K562 (cell line): ENCODE measurements at regions not wholly inside any gene's neighbourhood (a gene's known extent, or its start where the extent isn't known, plus 50 kb on each side); places are given as distances from the start of the nearest gene placed in this dataset.

ENCODE experiments used
- HCFC1 ChIP-seq: IDR thresholded peaks from 2 replicates; pipeline ENCODE4 v1.6.1; 2012; ENCODE audit warnings: low read depth, low read length, improper control_type of control experiment
- HLTF ChIP-seq: fragments of 450-650 bp; IDR thresholded peaks from 2 replicates; pipeline ENCODE4 v1.6.1; 2016
- KLF6 ChIP-seq: fragments of 250-450 bp; sonication (Bioruptor Pico); IDR thresholded peaks from 2 replicates; pipeline ENCODE4 v1.4.0; 2020; ENCODE audit warnings: mild to moderate bottlenecking, moderate library complexity, borderline replicate concordance
- MIER1 ChIP-seq: fragments of 450-650 bp; IDR thresholded peaks from 2 replicates; pipeline ENCODE4 v1.6.1; 2016; ENCODE audit warnings: antibody characterized with exemption, mild to moderate bottlenecking, low read depth
- MYC ChIP-seq, 2 experiments: fragments of 250-450 bp in 1 of 2; sonication (Bioruptor Pico) in 1 of 2; IDR thresholded peaks; 2 replicates each; pipeline versions ENCODE4 v1.5.1 to v1.6.1; 2012 to 2021; ENCODE audit warnings: low read depth in 2 of 2, borderline replicate concordance in 1 of 2, improper control_type of control experiment in 1 of 2, low read length in 1 of 2, mild to moderate bottlenecking in 1 of 2, moderate library complexity in 1 of 2
- NFATC3 ChIP-seq: fragments of 450-650 bp; IDR thresholded peaks from 2 replicates; pipeline ENCODE4 v1.6.1; 2017; ENCODE audit warnings: mild to moderate bottlenecking
- PRDM10 ChIP-seq: fragments of 450-650 bp; IDR thresholded peaks from 2 replicates; pipeline ENCODE4 v1.6.1; 2018; ENCODE audit not compliant: partially characterized antibody
- TBP ChIP-seq: optimal IDR thresholded peaks from 2 replicates; pipeline ENCODE3; 2011; ENCODE audit warnings: low read depth, low read length, improper control_type of control experiment
- ZNF121 ChIP-seq: sonication (generic); formaldehyde crosslinking; conservative IDR thresholded peaks from 2 replicates; pipeline ENCODE4 v1.8.0; 2022; ENCODE audit warnings: missing genetic modification reagents
- ZNF354B ChIP-seq: fragments of 250-450 bp; sonication (Bioruptor Pico); IDR thresholded peaks from 2 replicates; pipeline ENCODE4 v1.4.0; 2020
- ZNF79 ChIP-seq: fragments of 250-450 bp; sonication (Bioruptor Pico); IDR thresholded peaks from 2 replicates; pipeline ENCODE4 v1.4.0; 2020; ENCODE audit warnings: low read depth, mild to moderate bottlenecking, moderate library complexity
- TF ChIP-seq, protein P1 (sequence below): sonication (generic); formaldehyde crosslinking; IDR thresholded peaks from 2 replicates; pipeline ENCODE4 v1.8.0; 2022; ENCODE audit warnings: missing genetic modification reagents, mild to moderate bottlenecking, borderline replicate concordance

DNA sequence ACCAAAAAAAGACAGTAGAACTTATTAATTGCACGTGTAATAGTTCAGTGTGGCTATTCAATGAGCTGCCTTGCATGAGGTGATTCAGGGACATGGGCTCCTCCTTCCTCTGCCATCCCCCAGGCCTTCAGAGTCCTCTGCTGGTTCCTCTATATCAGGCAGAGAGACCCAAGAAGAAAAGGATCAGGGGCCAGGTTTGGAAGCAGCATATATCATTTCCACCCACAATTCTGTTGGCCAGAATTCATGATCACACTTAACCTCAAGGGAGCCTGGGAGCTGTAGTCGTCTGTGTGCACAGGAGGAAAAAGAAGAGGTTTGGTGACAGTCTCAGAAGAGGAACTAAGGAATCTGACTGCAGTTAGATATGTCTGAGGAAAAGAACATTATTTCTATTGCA lies 114.0 kb upstream of the GLS start (continued):
- TF ChIP-seq HLTF (no peak), MIER1 (no peak), ZNF79 (no peak), MYC (IDR thresholded peaks at IDR 0.05; ENCODE audit: low read depth, low read length) (no peak), MYC (CRISPR knock-in tag; IDR thresholded peaks at IDR 0.05; ENCODE audit: borderline replicate concordance, low read depth) (no peak), TBP (no peak), ZNF121 (no peak), KLF6 (CRISPR knock-in tag) (no peak), HCFC1 (peak; percentile 65), PRDM10 (no peak), ZNF354B (CRISPR knock-in tag) (no peak), NFATC3 (no peak)
- TF ChIP-seq, protein P1, sequence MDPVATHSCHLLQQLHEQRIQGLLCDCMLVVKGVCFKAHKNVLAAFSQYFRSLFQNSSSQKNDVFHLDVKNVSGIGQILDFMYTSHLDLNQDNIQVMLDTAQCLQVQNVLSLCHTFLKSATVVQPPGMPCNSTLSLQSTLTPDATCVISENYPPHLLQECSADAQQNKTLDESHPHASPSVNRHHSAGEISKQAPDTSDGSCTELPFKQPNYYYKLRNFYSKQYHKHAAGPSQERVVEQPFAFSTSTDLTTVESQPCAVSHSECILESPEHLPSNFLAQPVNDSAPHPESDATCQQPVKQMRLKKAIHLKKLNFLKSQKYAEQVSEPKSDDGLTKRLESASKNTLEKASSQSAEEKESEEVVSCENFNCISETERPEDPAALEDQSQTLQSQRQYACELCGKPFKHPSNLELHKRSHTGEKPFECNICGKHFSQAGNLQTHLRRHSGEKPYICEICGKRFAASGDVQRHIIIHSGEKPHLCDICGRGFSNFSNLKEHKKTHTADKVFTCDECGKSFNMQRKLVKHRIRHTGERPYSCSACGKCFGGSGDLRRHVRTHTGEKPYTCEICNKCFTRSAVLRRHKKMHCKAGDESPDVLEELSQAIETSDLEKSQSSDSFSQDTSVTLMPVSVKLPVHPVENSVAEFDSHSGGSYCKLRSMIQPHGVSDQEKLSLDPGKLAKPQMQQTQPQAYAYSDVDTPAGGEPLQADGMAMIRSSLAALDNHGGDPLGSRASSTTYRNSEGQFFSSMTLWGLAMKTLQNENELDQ (CRISPR knock-in tag), result no peak
